ENCODE measurements at regions not wholly inside any gene's neighbourhood (a gene's known extent, or its start where the extent isn't known, plus 50 kb on each side); places are given as distances from the start of the nearest gene placed in this dataset.
"Not testable (repeated sequence)": the region's sequence is repeated elsewhere in the genome, so short reads cannot be mapped to it uniquely, and the experiment has no call there.

GRCh38 chr14:83893447-83893846 is 1636.5 kb upstream of the FLRT2 start:
- no peak for DNase-seq

- DNase-seq: no peak
Measured at GRCh38 chr14:83894568-83894967, 1635.4 kb upstream of the FLRT2 start.

GRCh38 chr14:83898558-83898957 is 1631.4 kb upstream of the FLRT2 start:
- not testable (repeated sequence) for DNase-seq

GRCh38 chr14:83899706-83900105 is 1630.2 kb upstream of the FLRT2 start:
- DNase-seq: no peak

- DNase-seq: no peak
Measured at GRCh38 chr14:83905157-83905556, 1624.8 kb upstream of the FLRT2 start.

- no peak for DNase-seq
Measured at GRCh38 chr14:83908419-83908818, 1621.5 kb upstream of the FLRT2 start.

GRCh38 chr14:83909507-83909906 is 1620.4 kb upstream of the FLRT2 start:
- DNase-seq: no peak

GRCh38 chr14:83912032-83912642 is 1617.8 kb upstream of the FLRT2 start:
- no peak for DNase-seq

GRCh38 chr14:83913476-83913875 is 1616.5 kb upstream of the FLRT2 start:
- no peak for DNase-seq

- no peak for DNase-seq
Measured at GRCh38 chr14:83918546-83918945, 1611.4 kb upstream of the FLRT2 start.

GRCh38 chr14:83919675-83920074 is 1610.3 kb upstream of the FLRT2 start:
- not testable (repeated sequence) for DNase-seq

- no peak for DNase-seq
Measured at GRCh38 chr14:83923842-83924241, 1606.1 kb upstream of the FLRT2 start.

- no peak for DNase-seq
Measured at GRCh38 chr14:83924259-83924658, 1605.7 kb upstream of the FLRT2 start.

- no peak for DNase-seq
Measured at GRCh38 chr14:83940253-83940652, 1589.7 kb upstream of the FLRT2 start.

GRCh38 chr14:83958359-83958758 is 1571.6 kb upstream of the FLRT2 start:
- DNase-seq: no peak

GRCh38 chr14:83960832-83961512 is 1569.0 kb upstream of the FLRT2 start:
- DNase-seq: no peak

GRCh38 chr14:83969998-83970397 is 1559.9 kb upstream of the FLRT2 start:
- DNase-seq: no peak

GRCh38 chr14:83972631-83973030 is 1557.3 kb upstream of the FLRT2 start:
- no peak for DNase-seq

GRCh38 chr14:83974647-83975163 is 1555.2 kb upstream of the FLRT2 start:
- DNase-seq: no peak

- no peak for DNase-seq
Measured at GRCh38 chr14:83975435-83975834, 1554.5 kb upstream of the FLRT2 start.

- no peak for DNase-seq
Measured at GRCh38 chr14:83975841-83976770, 1553.8 kb upstream of the FLRT2 start.

- DNase-seq: no peak
Measured at GRCh38 chr14:83977583-83977982, 1552.4 kb upstream of the FLRT2 start.

- DNase-seq: not testable (repeated sequence)
Measured at GRCh38 chr14:83981676-83982258, 1548.2 kb upstream of the FLRT2 start.

Measured in NCI-H1930 (cell line).